Stimulated activated CD4-positive, alpha-beta T cell treated with anti-CD3 and anti-CD28 coated beads, Interleukin-1b, Interleukin-23, amount 100 ng/mL, for 24 hours (primary cell): ENCODE measurements at regions not wholly inside any gene's neighbourhood (a gene's known extent, or its start where the extent isn't known, plus 50 kb on each side); places are given as distances from the start of the nearest gene placed in this dataset.
"Not testable (repeated sequence)": the region's sequence is repeated elsewhere in the genome, so short reads cannot be mapped to it uniquely, and the experiment has no call there.

Experiments used
- DNase-seq, 4 experiments: peaks; one replicate each; pipeline ENCODE4 v3.0.0-alpha.2; 2020; ENCODE audit warnings: low read depth in 4 of 4, low spot score in 1 of 4

DNA sequence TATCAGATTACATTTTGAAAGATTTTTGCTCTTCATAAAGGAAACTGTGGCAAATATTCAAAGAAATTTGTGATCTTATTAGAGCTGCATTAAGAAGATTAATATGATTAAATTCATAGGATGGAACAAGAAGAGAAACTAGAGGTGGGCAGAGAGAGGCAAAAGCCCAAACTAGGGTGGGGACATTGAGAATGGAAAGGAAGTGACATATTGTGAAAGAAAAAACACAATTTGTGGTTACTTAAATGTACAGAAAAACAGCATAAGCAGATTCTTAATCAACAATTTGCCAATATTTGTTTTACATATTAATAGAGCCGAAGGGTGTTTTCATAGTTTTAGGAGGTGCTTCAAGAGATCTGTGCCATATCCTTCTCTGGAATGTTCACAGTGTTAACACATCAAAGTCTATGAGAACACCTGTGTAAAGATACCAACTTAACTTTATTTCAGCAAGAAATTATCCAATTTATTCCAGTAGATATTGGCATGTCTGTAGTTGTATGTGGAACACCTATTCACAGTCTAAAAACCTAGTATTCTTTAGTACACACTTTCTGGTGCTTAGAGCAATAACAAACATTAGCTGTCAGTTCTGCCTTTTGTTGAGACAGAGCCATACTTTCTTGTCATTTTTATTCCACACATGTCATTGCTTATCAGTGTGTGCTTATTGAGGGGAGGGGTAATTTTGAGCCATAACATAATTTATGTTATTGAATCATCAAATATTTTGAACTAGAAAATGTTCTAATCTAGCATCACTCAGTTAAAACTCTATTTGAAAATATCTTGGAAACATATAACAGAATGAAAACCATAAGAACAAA is 401.5 kb downstream of the PTPRC start:
- DNase-seq = no peak

DNA sequence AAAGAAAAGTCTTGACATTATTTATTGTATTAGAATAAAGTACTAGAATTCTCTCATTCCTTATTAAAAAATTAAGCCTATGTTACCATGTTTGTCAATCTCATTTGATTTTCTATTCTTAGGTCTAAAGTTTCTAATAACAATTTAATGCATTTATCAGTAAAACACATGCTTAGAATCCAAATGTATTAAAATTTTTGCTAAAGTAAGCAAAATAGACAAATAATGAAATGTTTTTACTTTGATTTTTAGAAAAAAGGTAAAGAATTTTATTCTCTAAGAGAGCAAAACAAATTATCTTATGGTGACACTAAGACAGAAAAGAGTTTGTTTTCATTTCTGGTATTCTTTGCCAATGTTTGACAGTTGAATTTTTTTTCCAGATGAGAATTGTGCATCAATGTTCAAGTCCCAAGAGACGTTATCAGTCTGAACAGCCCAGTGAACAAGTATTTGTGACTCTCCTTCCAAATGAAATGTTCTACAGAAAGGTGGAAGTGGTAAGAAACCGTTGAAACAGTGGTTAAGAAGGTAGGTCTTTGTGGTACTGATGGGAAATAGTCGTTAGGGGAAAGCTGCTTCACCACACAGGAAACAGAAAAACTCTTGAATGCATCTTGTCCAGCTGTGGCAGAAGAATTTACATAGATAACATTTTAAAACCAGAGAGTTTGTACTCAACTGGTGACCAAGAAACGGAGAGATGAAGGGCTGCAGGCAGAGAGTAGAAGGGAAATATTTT is 402.5 kb downstream of the PTPRC start:
- no peak for DNase-seq

DNA sequence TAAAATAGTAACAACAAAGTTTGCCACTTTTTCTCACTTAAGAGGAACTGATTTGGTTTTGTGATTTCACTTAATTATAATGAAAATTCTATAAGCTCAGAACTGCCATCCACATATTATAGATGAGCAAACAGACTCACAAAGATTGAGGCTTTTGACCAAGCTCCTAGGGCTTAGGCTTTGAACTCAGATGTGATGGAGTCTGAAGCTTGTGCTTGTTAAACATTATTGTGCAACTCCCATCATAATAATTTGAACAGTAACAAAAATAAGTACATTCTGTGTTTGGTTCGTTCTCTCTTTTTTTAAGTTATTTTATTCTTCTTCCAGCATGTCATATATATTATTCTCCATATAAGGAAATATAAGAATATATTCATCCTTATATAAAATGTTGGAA is 403.4 kb downstream of the PTPRC start:
- DNase-seq = no peak

DNA sequence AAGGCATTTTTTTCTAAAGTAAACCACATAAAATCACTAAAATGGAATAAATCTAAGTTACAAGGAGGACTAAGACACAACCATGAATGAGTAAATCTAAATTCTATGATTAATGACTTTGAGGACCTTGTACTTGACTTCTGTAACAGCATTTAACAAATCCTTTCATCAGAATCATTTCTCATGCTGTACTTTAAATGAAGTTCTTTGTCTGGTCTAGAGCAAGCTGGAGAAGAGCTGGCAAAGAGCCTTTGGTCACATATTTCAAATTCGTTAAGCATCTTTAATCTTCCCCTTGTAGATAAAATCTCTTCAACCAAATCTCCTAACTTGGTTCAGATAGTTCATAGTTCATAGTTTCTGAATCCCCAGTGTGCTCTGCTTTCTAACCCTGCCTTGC is 405.4 kb downstream of the PTPRC start:
- no peak for DNase-seq

DNA sequence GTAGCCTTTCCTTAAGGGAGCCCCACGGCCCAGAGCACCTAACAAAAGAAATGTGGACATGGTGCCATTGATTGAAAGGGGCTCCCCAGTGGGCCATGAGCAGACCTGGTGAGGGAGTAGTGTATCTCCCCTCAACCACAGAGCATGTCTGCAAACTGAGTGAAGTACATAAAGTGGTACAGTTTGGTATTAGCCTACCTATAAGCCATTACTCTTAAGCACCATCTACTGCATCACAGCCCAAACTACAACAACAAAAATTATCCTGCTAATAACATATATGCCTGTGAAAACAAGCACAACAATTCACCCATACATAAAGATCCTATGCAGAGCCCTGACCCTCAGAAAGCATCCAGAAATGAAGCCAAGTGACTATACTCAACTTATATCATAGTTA is 407.8 kb downstream of the PTPRC start:
- DNase-seq = no peak

DNA sequence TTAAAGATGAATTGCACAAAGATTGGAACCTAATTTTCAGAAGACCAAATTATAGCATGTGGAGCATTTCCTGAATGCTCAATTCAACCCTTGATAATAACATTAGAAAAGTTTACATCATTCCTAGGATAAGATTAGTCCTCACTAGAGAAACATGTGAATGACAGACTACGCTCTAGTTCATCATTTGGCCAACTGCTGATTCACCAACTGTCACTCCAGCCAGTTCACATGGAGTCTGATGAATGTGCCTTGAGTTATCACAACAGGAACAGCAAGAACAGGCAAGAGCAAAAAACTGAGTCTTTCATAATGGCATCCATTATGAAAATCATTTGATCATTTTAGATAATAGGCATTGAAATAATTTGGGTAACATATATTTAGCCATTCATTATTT is 415.9 kb downstream of the PTPRC start:
- no peak for DNase-seq

DNA sequence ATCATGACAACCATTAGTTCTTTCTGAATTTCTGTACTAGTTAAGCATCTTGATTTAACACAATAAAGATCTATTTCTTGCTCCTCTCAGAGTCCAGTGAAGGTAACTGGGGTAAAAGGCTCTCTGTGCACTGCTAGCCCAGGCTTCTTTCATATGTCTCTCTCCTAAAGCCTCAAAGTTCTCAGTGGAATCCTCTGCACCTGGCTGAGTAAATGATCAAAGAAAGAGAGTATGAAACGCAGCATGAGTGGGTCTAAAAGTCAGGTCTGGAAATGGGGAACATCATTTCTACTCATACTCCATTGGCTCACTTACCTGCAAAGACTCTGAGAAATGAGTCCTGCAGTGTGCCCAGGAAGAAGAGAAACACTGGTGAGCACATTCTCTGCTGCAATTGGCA is 418.5 kb downstream of the PTPRC start:
- DNase-seq = no peak

DNA sequence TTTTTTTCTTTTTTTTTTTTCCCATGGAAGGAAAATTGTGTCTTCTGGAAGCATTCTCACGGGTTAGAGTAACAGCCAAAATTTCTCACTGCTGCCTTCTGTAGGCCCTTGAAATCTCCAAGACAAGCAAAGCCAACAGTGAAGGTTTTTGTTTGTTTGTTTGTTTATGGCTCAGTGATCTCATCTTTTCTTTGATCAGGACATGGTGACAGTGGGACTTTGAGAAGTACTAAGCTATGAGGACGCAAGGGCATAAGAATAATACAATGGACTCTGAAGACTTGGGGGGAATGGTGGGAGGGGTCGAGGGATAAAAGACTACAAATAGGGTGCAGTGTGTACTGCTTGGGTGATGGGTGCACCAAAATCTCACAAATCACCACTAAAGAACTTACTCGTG is 419.4 kb downstream of the PTPRC start:
- no peak for DNase-seq

DNA sequence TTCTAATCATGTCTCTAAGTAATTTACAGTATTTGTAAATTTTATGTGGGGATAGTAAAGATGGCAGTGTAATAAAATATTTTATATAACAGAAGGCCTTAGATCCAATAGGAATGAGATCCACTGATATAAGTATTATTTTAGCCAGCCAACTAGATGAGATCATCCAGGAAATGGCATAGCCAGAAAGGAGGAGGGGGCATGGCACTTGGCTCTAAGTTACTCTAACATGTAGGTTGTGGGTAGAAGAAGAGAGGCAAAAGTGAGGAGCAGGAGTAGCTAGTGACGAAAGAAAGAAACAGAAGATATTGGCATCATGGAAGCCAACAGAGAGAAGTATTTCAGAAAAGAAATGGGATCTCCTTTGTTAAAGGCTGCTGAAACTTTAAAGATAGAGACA is 426.1 kb downstream of the PTPRC start:
- DNase-seq = no peak

DNA sequence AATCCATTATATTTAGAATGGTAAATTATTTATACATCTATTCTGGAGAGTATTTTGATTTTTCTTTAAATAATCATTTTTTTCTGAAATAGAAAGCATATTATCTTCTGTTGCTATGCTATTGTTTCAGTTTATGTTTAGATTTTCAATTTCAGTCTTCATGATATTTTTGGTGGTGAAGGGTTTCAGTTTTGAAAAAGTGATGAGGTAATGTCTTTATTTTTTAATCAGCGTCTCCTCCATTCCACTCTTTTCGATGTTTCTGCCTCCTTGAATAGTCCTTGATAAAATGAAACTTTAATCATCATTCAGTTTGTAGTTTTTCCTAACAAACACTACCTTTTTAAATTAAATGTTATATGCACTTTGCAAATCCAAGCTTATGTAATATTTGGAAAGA is 428.6 kb downstream of the PTPRC start:
- no peak for DNase-seq

DNA sequence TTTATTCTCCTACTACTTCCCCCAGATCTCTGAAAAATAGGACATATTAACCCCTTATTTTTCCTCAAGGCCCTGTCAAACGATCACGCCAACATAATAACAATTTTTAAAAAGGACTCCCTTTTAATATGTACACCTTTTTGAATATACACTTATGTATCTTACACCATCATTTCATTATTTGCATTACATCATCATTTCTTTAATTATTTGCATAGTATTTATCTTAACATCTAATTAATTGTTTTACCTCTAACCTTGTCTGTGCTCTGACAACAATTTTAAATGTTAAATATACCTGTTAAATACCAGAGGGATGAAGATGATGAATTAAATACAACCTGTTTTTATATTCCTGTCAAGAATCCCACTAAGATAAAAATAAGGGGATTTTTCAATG is 432.2 kb downstream of the PTPRC start:
- DNase-seq = no peak

DNA sequence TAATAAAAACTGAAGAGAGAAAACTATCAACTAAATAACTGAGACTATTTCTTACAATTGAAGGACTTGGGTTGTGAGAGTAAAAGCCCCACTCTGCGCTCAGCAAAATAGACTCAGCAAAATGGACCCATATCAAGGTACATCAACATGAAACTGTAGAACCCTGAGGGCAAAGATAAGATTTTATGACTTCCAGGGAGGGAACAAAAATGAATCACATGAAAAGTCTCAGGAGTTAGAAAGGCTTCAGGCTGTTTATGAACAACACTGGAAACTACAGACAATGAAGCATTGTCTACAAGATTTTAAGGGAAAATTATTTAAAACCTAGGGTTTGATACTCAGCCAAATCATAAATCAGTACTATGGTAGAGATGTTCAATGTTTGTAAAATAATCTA is 434.3 kb downstream of the PTPRC start:
- no peak for DNase-seq

DNA sequence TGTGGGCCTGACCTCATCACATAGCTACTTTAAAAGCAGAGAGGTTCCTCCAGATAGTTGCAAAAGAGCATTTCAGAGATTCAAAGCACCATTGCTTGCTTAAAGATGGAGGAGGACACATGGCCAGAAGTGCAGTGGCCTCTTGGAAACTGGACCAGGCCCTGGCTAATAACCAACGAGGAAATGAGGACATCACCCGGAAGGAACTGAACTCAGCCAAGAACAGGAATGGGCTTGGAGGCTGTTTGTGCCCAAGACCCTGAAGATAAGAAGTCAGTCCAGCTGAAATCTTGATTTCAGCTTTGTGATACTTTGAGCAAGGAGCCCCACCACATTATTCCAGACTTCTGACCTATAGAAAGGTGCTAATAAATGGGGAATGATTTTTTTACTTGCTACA is 437.0 kb downstream of the PTPRC start:
- DNase-seq = no peak

DNA sequence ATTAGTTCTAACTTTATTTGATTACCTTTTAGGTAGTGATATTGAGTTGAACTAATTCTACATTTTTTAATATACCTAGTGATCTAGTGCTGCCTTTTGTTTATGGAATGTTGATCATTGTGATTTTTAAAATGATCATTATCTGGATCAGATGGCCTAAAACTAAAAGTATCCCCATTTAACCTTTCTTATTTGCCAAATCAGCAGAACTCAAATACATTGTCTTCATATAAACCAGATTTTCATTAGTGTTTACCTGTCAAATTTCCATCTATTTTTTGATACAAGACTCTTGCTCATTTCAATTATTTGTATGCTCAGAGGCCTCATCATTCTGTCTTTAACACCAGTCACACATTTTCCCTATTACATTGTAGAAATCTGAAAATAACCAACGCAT is 441.2 kb downstream of the PTPRC start:
- DNase-seq = no peak

DNA sequence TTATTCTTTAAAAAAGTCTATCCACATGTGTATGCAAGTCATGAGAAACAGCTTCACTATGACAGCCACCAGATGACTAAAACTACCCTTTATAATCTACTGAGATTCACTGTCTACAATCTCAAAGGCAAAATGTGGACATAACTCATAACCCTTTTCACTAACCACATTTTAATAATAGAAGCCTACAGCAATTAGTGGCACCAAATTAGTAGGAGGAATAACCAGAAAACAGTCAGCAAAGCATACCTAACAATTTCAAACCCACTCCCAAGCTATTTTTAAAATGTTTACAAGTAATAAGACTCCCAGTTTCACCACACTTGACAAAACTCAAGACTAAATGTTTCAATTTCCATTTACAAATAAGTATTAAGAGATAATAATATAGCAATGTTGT is 442.9 kb downstream of the PTPRC start:
- DNase-seq = no peak

DNA sequence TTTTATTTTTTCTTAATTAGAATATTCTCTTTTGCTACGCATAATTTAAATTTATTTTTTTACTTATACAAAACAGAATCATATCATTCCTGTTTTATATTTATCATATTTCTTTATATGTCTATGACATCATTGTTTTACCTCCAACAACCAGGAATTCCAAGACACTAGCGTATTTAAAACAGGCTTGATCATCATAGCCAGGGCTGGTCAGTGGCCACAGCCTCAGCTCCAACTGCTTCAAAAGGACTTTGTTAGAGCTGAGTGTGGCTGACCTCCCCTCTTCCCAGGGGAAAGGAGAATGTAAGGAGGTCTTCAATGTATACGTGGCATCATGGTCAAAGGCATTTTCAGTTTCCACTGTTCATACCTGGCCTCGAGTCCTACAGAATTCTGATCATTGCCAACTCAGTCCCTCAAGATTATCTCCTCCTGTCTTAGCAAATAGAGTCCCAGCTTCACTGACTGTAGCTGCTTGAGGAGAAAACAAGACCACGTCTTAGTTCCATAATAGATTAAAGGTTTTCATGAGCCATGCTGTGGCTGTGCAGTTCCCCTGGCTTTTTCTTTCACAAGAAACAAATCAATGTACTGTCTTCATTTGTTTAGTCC is 444.0 kb downstream of the PTPRC start:
- DNase-seq = no peak

DNA sequence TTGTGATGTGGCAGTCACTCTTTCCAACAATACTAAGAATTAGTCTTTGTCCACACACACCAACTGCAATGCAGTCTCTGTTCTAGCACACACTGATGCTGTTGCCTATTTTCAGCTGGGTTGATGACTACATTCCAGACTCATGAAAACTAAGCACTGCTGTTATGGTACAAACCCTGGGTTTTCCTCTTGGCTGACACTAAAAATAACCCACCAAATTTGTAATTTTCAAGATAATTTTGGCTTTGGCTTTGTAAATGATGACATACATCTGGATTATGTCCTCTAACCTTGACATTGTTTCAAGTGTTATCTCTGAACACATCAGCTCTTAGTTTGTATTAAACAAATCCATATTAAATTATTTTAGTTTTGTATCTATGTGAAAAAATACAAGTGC is 444.8 kb downstream of the PTPRC start:
- DNase-seq = no peak

DNA sequence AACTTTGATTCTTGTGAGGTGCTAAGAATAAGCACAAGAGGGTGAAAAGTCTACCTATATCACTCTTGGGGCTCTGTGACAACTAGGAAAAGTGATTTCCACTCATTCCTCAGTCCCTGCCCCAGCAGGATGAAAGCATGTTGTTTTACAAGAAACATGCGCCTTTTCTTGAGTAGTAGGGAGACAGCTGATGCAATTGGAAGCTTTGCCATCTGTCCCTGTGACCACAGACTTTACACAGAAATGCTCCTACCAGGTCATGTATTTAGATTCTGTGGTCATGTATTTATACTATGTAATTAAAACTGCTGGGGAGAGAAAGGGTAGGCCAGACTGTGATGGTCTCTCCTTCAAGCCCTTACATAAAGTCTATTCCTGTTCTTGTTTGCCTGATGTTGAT is 445.5 kb downstream of the PTPRC start:
- no peak for DNase-seq

DNA sequence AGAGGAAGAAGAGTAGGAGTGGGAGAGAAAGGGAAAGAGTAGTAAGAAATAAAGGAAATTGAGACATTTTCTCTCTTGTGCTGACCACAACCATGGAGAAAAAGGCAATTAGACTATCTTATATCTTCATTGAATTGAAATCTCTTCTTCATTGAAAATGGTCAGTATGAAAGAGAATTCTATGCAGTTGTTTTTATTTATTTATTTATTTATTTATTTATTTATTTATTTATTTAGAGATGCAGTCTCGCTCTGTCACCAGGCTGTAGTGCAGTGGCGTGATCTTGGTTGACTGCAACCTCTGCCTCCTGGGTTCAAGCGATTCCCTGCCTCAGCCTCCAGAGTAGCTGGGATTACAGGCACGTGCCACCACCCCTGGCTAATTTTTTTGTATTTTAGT is 447.1 kb downstream of the PTPRC start:
- DNase-seq = no peak

DNA sequence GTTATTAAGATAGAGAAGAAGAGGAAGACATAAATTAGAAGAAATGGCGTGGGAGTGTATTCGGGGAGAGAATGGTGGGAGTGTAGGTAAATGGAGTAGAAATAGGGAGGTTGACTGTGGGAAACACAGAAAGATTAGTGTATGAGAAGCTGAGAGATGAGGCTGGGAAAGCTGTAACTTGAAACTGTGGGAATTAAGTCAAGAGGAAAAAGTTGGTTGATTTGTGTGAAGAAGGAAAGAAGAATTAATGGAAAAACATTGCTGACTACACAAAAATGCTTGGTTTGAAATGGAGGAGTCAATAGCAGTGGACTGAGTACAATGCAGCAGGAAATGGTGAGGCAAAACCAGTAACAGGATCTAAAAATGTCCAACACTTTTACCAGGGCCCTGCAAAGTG is 448.3 kb downstream of the PTPRC start:
- DNase-seq = no peak

DNA sequence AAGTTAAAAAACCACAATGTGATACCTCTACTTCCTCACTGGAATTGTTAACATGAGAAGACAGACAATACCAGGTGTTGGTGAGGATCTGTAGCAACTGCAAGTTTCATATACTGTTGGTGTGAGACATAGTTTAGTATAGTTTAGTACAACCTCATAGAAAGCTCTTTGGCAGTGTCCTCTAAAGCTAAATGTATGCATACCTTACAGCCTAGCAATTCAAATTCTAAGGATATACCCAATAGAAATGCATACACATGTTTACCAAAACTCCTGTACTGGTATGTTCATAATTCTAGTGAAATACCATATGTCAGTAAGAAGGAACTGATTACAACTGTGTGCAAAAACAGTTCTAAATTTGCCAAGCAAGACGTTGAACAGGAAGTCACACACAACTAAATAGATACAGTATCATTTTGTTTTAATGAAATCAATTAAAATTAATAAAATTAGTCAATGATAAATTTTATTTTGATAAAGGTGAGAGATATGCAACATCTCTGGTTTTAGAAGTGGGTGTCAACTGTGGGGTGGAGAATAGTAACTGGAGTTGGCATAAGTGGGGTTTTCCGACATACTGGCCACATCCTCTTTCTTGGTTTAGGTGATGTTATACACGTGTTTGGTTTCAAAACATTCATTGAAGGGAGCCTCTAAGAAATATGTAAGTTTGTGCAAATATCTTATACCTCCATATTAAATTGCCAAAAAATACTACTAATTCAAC is 450.7 kb downstream of the PTPRC start:
- DNase-seq = peak in 1 of 4 experiments; percentile 7

DNA sequence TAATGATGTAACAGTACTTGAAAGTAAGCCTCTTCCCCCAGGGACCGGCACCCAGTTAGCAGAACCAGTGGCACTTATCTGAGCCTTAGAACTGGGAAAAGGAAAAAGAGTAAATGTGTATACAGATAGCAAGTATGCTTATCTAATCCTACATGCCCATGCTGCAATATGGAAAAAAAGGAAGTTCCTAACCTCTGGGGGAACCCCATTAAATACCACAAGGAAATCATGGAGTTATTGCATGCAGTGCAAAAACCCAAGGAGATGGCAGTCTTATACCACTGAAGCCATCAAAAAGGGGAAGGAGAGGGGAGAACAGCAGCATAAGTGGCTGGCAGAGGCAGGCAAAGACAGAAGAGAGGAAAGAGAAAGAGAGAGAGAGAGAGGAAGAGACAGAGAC is 456.8 kb downstream of the PTPRC start:
- DNase-seq = not testable (repeated sequence)
